Fibroblast of lung (primary cell): ENCODE measurements at regions not wholly inside any gene's neighbourhood (a gene's known extent, or its start where the extent isn't known, plus 50 kb on each side); places are given as distances from the start of the nearest gene placed in this dataset.
A peak's percentile ranks its signal among the peaks of the same experiment; 100 is the strongest.
"Not testable (repeated sequence)": the region's sequence is repeated elsewhere in the genome, so short reads cannot be mapped to it uniquely, and the experiment has no call there.

Source experiments
- DNase-seq, 2 donors: peaks; one replicate each; pipeline versions ENCODE4 v3.0.0 to v3.0.0-alpha.2; 2010; ENCODE audit warnings: low read depth in 2 of 2
- H2AFZ ChIP-seq: 2 replicates; pipeline ENCODE4 v1.5.1; 2012; ENCODE audit warnings: low read length, control low read depth, inconsistent platforms
- H3K27ac ChIP-seq: 2 replicates; pipeline ENCODE4 v1.5.1; 2011; ENCODE audit warnings: low read length, control low read depth; ENCODE audit not compliant: insufficient read depth
- H3K27me3 ChIP-seq: 2 replicates; pipeline ENCODE4 v1.5.1; 2011; ENCODE audit warnings: mild to moderate bottlenecking, low read length; ENCODE audit not compliant: control insufficient read depth, insufficient read depth
- H3K36me3 ChIP-seq: 2 replicates; pipeline ENCODE4 v1.5.1; 2011; ENCODE audit warnings: low read length; ENCODE audit not compliant: control insufficient read depth, insufficient read depth
- H3K4me1 ChIP-seq: 2 replicates; pipeline ENCODE4 v1.5.1; 2011; ENCODE audit warnings: low read length; ENCODE audit not compliant: control insufficient read depth, insufficient read depth; ENCODE audit errors: extremely low read depth
- H3K4me2 ChIP-seq: 2 replicates; pipeline ENCODE4 v1.5.1; 2011; ENCODE audit warnings: low read length, control low read depth; ENCODE audit not compliant: insufficient read depth; ENCODE audit errors: extremely low read depth
- H3K4me3 ChIP-seq, 4 experiments: fragments of 200-600 bp in 1 of 4; sonication (generic) in 1 of 4; replicated peaks in 1 of 4; 2 replicates each; pipeline ENCODE4 v1.5.1; 2011 to 2016; ENCODE audit warnings: low read length in 4 of 4, low read depth in 3 of 4, mild to moderate bottlenecking in 3 of 4, control low read depth in 2 of 4, inconsistent platforms in 1 of 4, mixed read lengths in 1 of 4; ENCODE audit not compliant: insufficient read depth in 1 of 4; ENCODE audit errors: control extremely low read depth in 1 of 4
- H3K79me2 ChIP-seq: 2 replicates; pipeline ENCODE4 v1.5.1; 2012; ENCODE audit warnings: mild to moderate bottlenecking, low read length, inconsistent platforms; ENCODE audit not compliant: control insufficient read depth, insufficient read depth
- H3K9ac ChIP-seq: 2 replicates; pipeline ENCODE4 v1.5.1; 2011; ENCODE audit warnings: mild to moderate bottlenecking, low read length, control low read depth; ENCODE audit not compliant: insufficient read depth
- H3K9me3 ChIP-seq: 2 replicates; pipeline ENCODE4 v1.5.1; 2012; ENCODE audit warnings: low read depth, low read length; ENCODE audit not compliant: control insufficient read depth, insufficient read depth
- H4K20me1 ChIP-seq: 2 replicates; pipeline ENCODE4 v1.5.1; 2011; ENCODE audit warnings: low read length; ENCODE audit not compliant: control insufficient read depth, insufficient read depth; ENCODE audit errors: extremely low read depth
- EZH2 ChIP-seq: IDR thresholded peaks from 2 replicates; pipeline ENCODE4 v1.5.1; 2012; ENCODE audit warnings: low read length, control low read depth, mild to moderate bottlenecking; ENCODE audit errors: missing control alignments
- TF ChIP-seq, protein P1 (sequence below), 2 donors: IDR thresholded peaks in 1 of 2; conservative IDR thresholded peaks in 1 of 2; 1 replicate in 1 of 2; 2 replicates in 1 of 2; pipeline ENCODE4 v1.5.1; 2011 to 2012; ENCODE audit warnings: low read length in 2 of 2, control low read depth in 1 of 2, inconsistent platforms in 1 of 2, low read depth in 1 of 2, mild to moderate bottlenecking in 1 of 2

DNA sequence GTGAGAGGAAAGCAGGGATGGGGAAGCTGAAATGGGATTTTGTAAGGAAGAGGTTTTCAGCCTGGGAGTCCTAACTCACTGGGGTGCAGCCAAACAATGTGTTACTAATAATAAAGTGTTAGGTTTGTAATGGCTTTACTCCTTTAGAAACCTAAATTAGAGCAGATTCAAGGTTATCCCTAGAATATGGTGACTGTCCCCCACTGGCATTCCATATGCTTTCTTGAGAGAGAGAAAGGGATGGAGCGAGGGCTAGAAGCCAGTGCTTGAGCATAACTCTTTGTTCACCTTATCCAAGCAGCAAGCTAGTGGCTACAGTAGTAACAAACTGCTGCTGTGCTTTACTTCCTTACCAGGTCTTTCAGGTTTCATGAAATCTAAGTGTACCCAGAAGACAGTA is 249.1 kb upstream of the PGRMC2 start:
- H3K9me3 ChIP-seq = no peaks in the 10 kb centered on the region
- H2AFZ ChIP-seq = no peak overlapping the region
- no peak overlapping the region for H3K4me3 ChIP-seq
- TF ChIP-seq EZH2 = no peak
- TF ChIP-seq, protein P1, sequence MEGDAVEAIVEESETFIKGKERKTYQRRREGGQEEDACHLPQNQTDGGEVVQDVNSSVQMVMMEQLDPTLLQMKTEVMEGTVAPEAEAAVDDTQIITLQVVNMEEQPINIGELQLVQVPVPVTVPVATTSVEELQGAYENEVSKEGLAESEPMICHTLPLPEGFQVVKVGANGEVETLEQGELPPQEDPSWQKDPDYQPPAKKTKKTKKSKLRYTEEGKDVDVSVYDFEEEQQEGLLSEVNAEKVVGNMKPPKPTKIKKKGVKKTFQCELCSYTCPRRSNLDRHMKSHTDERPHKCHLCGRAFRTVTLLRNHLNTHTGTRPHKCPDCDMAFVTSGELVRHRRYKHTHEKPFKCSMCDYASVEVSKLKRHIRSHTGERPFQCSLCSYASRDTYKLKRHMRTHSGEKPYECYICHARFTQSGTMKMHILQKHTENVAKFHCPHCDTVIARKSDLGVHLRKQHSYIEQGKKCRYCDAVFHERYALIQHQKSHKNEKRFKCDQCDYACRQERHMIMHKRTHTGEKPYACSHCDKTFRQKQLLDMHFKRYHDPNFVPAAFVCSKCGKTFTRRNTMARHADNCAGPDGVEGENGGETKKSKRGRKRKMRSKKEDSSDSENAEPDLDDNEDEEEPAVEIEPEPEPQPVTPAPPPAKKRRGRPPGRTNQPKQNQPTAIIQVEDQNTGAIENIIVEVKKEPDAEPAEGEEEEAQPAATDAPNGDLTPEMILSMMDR (conservative IDR thresholded peaks at IDR 0.05 in 1 of 2, IDR thresholded peaks at IDR 0.05 in 1 of 2; ENCODE audit: low read depth in 1 of 2, low read length in 2 of 2) = no peak
- no peak for DNase-seq
- H3K79me2 ChIP-seq = no peaks in the 10 kb centered on the region
- H3K4me1 ChIP-seq = no peaks in the 10 kb centered on the region
- H3K36me3 ChIP-seq = no peaks in the 10 kb centered on the region
- H4K20me1 ChIP-seq = no peaks in the 10 kb centered on the region
- no peak overlapping the region for H3K27ac ChIP-seq
- H3K9ac ChIP-seq = no peak overlapping the region
- H3K27me3 ChIP-seq = no peaks in the 10 kb centered on the region
- H3K4me2 ChIP-seq = no peak overlapping the region

GRCh38 chr4:128535510-128535909 is 247.9 kb upstream of the PGRMC2 start:
- not testable (repeated sequence) for H4K20me1 ChIP-seq, H3K4me3 ChIP-seq, H3K27ac ChIP-seq, H3K27me3 ChIP-seq, H2AFZ ChIP-seq, H3K9me3 ChIP-seq, H3K4me2 ChIP-seq, H3K36me3 ChIP-seq, H3K9ac ChIP-seq, H3K4me1 ChIP-seq, H3K79me2 ChIP-seq
- DNase-seq = peak in 1 of 2 donors; percentile 19

DNA sequence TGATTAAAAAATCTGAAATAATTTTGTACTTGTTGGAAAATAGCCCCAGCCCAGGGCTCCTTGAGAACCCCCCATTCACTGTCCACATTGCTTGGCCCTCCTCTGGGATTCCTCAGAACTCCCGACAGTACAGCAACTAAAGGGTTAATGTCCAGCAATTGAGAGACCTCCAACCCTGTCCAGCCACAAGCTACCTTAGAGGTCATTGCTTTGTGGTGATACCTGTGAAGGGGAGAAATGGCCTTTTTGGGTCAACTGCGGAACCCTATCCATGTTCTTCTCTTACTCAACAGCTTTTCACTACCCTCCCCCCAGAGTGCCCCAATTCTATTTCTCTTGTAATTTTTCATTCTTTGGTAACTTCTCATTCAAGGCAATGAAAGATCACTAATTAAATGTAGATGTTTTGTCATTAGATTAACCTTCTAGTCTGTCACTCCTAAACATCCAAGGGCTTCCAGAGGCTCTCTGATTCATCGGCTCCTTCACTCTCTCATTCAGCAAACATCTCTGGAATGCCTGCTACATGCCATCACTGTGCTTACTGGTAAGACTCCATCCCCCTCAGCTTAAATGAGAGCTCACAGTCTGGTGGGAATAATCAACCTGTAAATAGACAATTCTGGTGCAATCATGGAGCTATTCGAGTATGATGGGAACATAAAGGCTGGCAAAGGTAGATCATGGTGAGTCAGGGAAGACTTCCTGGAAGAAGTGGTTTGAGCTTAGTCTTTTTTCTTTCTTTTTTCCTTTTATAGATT is 241.4 kb upstream of the PGRMC2 start:
- H3K9me3 ChIP-seq = no peaks in the 10 kb centered on the region
- peak overlapping the region; percentile 83 for H3K27ac ChIP-seq
- no peak for TF ChIP-seq EZH2
- TF ChIP-seq, protein P1 (conservative IDR thresholded peaks at IDR 0.05 in 1 of 2, IDR thresholded peaks at IDR 0.05 in 1 of 2; ENCODE audit: low read depth in 1 of 2, low read length in 2 of 2) = no peak
- no peak overlapping the region for H2AFZ ChIP-seq
- H3K79me2 ChIP-seq = no peaks in the 10 kb centered on the region
- peak overlapping the region; percentile 75 for H3K4me2 ChIP-seq
- peaks cover 30% of the 10 kb centered on the region for H3K4me1 ChIP-seq
- peak; percentile 92 to 100 for DNase-seq
- H3K4me3 ChIP-seq = no peak overlapping the region
- no peaks in the 10 kb centered on the region for H3K36me3 ChIP-seq
- H3K9ac ChIP-seq = no peak overlapping the region
- no peaks in the 10 kb centered on the region for H4K20me1 ChIP-seq
- H3K27me3 ChIP-seq = no peaks in the 10 kb centered on the region
